GM12878 (cell line): ENCODE measurements at regions not wholly inside any gene's neighbourhood (a gene's known extent, or its start where the extent isn't known, plus 50 kb on each side); places are given as distances from the start of the nearest gene placed in this dataset.

ENCODE experiments used
- ATAC-seq: fragments of 200-7000 bp; cut with Tn5 transposase; 3 replicates; pipeline ENCODE4 v1.9.1; 2020; ENCODE audit warnings: mild to moderate bottlenecking, moderate library complexity
- BruUV-seq: library from RNA; stranded (reverse); fragments of 400-500 nt; replicated peaks from 2 replicates; lab custom pipeline; 2021; lab: Mats Ljungman, UMichigan
- CTCF ChIA-PET: fragments of 300-600 bp; sonication (Branson Sonifier 250); formaldehyde crosslinking; extraction: SDS; loops from one replicate; lab custom pipeline; 2021; ENCODE audit warnings: inconsistent platforms; lab: Yijun Ruan, JAX
- POLR2A ChIA-PET: fragments of 350-600 bp; formaldehyde crosslinking; extraction: SDS; loops from one replicate; lab custom pipeline; 2021; ENCODE audit warnings: inconsistent platforms; lab: Charles Lee
- RAD21 ChIA-PET: fragments of 300-600 bp; sonication (Branson Sonifier 250); formaldehyde crosslinking; loops from one replicate; lab custom pipeline; 2023; ENCODE audit warnings: antibody characterized with exemption; ENCODE audit not compliant: unreplicated experiment; lab: Charles Lee
- SMC1A ChIA-PET: fragments of 300-600 bp; sonication (Branson Sonifier 250); formaldehyde crosslinking; loops from one replicate; lab custom pipeline; 2023; ENCODE audit not compliant: unreplicated experiment, uncharacterized antibody; lab: Charles Lee
- DNase-seq: peaks from one replicate; pipeline ENCODE4 v3.0.0-alpha.2; 2011; ENCODE audit warnings: low read depth, low spot score
- FAIRE-seq: peaks from 3 replicates; lab custom pipeline; 2011; peaks lifted over from hg19 to GRCh38; lab: Jason Lieb, UNC
- H2AFZ ChIP-seq: 2 replicates; pipeline ENCODE4 v1.6.0; 2011; ENCODE audit warnings: low read depth, low read length, control low read depth; ENCODE audit not compliant: control insufficient read depth
- H3K27ac ChIP-seq: 2 replicates; pipeline ENCODE4 v1.5.1; 2011; ENCODE audit warnings: control low read depth; ENCODE audit not compliant: control insufficient read depth, insufficient read depth
- H3K27me3 ChIP-seq, 2 experiments: replicated peaks in 1 of 2; 2 replicates each; pipeline versions ENCODE4 v1.6.0 to v1.6.1; 2011; ENCODE audit warnings: low read length in 1 of 2; ENCODE audit not compliant: control insufficient read depth in 2 of 2, insufficient read depth in 2 of 2
- H3K36me3 ChIP-seq, 2 experiments: 2 replicates each; pipeline ENCODE4 v1.5.1; 2011; ENCODE audit warnings: low read length in 1 of 2; ENCODE audit not compliant: control insufficient read depth in 2 of 2, insufficient read depth in 2 of 2
- H3K4me1 ChIP-seq: 2 replicates; pipeline ENCODE4 v1.6.1; 2011; ENCODE audit warnings: mild to moderate bottlenecking, low read length, moderate library complexity, mixed read lengths; ENCODE audit not compliant: control insufficient read depth, insufficient read depth
- H3K4me2 ChIP-seq: 2 replicates; pipeline ENCODE4 v1.6.0; 2011; ENCODE audit warnings: control low read depth; ENCODE audit not compliant: control insufficient read depth, insufficient read depth
- H3K4me3 ChIP-seq: fragments of 200-600 bp; sonication (generic); 2 replicates; pipeline ENCODE4 v1.5.1; 2016
- H3K79me2 ChIP-seq: 2 replicates; pipeline ENCODE4 v1.6.0; 2011; ENCODE audit warnings: low read length; ENCODE audit not compliant: control insufficient read depth, insufficient read depth
- H3K9ac ChIP-seq: 2 replicates; pipeline ENCODE4 v1.8.0; 2011; ENCODE audit warnings: low read length, control low read depth, mixed read lengths; ENCODE audit not compliant: control insufficient read depth, insufficient read depth
- H3K9me3 ChIP-seq: replicated peaks from 3 replicates; pipeline ENCODE4 v1.5.1; 2011; ENCODE audit warnings: mild to moderate bottlenecking, low read length; ENCODE audit not compliant: control insufficient read depth, insufficient read depth
- H4K20me1 ChIP-seq: 2 replicates; pipeline ENCODE4 v1.6.0; 2011; ENCODE audit not compliant: control insufficient read depth, insufficient read depth
- ATF7 ChIP-seq: fragments of 450-650 bp; IDR thresholded peaks from 2 replicates; pipeline ENCODE4 v1.6.1; 2016; ENCODE audit warnings: low read depth, mild to moderate bottlenecking
- BMI1 ChIP-seq: fragments of 450-650 bp; IDR thresholded peaks from 2 replicates; pipeline ENCODE4 v1.6.1; 2016; ENCODE audit warnings: mild to moderate bottlenecking, moderate library complexity, borderline replicate concordance
- BRCA1 ChIP-seq: IDR thresholded peaks from 2 replicates; pipeline ENCODE4 v1.6.1; 2011; ENCODE audit warnings: low read depth, low read length, improper control_type of control experiment
- CHD1 ChIP-seq: IDR thresholded peaks from 2 replicates; pipeline ENCODE4 v1.6.1; 2012; ENCODE audit warnings: low read depth, low read length, improper control_type of control experiment
- EED ChIP-seq: sonication (generic); IDR thresholded peaks from 2 replicates; pipeline ENCODE4 v1.6.1; 2016; ENCODE audit warnings: antibody characterized with exemption, low read depth
- HCFC1 ChIP-seq: fragments of 150-350 bp; IDR thresholded peaks from 2 replicates; pipeline ENCODE4 v1.6.1; 2014; ENCODE audit warnings: low read length
- KAT2A ChIP-seq: conservative IDR thresholded peaks from 2 replicates; pipeline ENCODE4 v1.6.1; 2011; ENCODE audit warnings: low read depth, low read length; ENCODE audit not compliant: control insufficient read depth
- KLF5 ChIP-seq: fragments of 450-650 bp; IDR thresholded peaks from 2 replicates; pipeline ENCODE4 v1.6.1; 2014; ENCODE audit warnings: mild to moderate bottlenecking; ENCODE audit not compliant: partially characterized antibody
- MEF2A ChIP-seq: IDR thresholded peaks from 2 replicates; pipeline ENCODE4 v1.6.1; 2011; ENCODE audit warnings: low read depth, mild to moderate bottlenecking, low read length, moderate library complexity; ENCODE audit not compliant: insufficient read depth
- MEF2B ChIP-seq: fragments of 450-650 bp; IDR thresholded peaks from 2 replicates; pipeline ENCODE4 v1.6.1; 2018; ENCODE audit warnings: mild to moderate bottlenecking, moderate library complexity; ENCODE audit not compliant: partially characterized antibody, poor library complexity, severe bottlenecking
- MTA2 ChIP-seq: fragments of 450-650 bp; IDR thresholded peaks from 2 replicates; pipeline ENCODE4 v1.6.1; 2016; ENCODE audit warnings: low read depth, mild to moderate bottlenecking, moderate library complexity
- NBN ChIP-seq: fragments of 450-650 bp; IDR thresholded peaks from 2 replicates; pipeline ENCODE4 v1.6.1; 2016
- NRF1 ChIP-seq: conservative IDR thresholded peaks from 2 replicates; pipeline ENCODE4 v1.6.1; 2011; ENCODE audit warnings: mild to moderate bottlenecking, low read depth, low read length, improper control_type of control experiment
- PML ChIP-seq: IDR thresholded peaks from 2 replicates; pipeline ENCODE4 v1.6.1; 2012; ENCODE audit warnings: low read length, inconsistent platforms
- SMAD5 ChIP-seq: IDR thresholded peaks from 2 replicates; pipeline ENCODE4 v1.6.1; 2016; ENCODE audit warnings: antibody characterized with exemption, low read depth
- SMARCA5 ChIP-seq: fragments of 450-650 bp; IDR thresholded peaks from 2 replicates; pipeline ENCODE4 v1.6.1; 2017; ENCODE audit warnings: mild to moderate bottlenecking
- SPI1 ChIP-seq: IDR thresholded peaks from 2 replicates; pipeline ENCODE4 v1.6.1; 2011; ENCODE audit warnings: low read depth, mild to moderate bottlenecking, low read length, moderate library complexity, borderline replicate concordance; ENCODE audit not compliant: insufficient read depth
- SREBF1 ChIP-seq: IDR thresholded peaks from 2 replicates; pipeline ENCODE4 v1.6.1; 2012; ENCODE audit warnings: mild to moderate bottlenecking, low read length
- SUZ12 ChIP-seq: fragments of 200-600 bp; sonication (generic); IDR thresholded peaks from one replicate; pipeline ENCODE4 v1.6.1; 2018; ENCODE audit warnings: antibody characterized with exemption, mild to moderate bottlenecking; ENCODE audit not compliant: unreplicated experiment
- TCF3 ChIP-seq: IDR thresholded peaks from 2 replicates; pipeline ENCODE4 v1.6.1; 2012; ENCODE audit warnings: low read depth, mild to moderate bottlenecking, low read length, borderline replicate concordance; ENCODE audit not compliant: insufficient read depth
- YY1 ChIP-seq: IDR thresholded peaks from 2 replicates; pipeline ENCODE4 v1.6.1; 2011; ENCODE audit warnings: low read depth, mild to moderate bottlenecking, low read length
- ZNF274 ChIP-seq: IDR thresholded peaks from one replicate; pipeline ENCODE4 v1.8.0; 2011; ENCODE audit not compliant: insufficient read length, insufficient read depth
- WGBS: methylation state at CpG from one replicate; pipeline ENCODE4 v1.1.6; 2016; ENCODE audit warnings: low lambda C conversion rate; ENCODE audit not compliant: insufficient replicate concordance, insufficient coverage; ENCODE audit errors: missing lambda C conversion rate; 5-methylcytosine and 5-hydroxymethylcytosine counted together
- in situ Hi-C: fragments of 300-500 bp; cut with MboI; formaldehyde crosslinking; loops from 9 replicates; pipeline ENCODE4 v1.14.3; 2018; ENCODE audit warnings: mixed read lengths
- intact Hi-C: fragments of 100-400 bp; cut with micrococcal nuclease; formaldehyde crosslinking; loops from one replicate; pipeline ENCODE4 v1.14.2; 2022; ENCODE audit not compliant: unreplicated experiment
- TF ChIP-seq, protein P1 (sequence below): fragments of 450-650 bp; conservative IDR thresholded peaks from 2 replicates; pipeline ENCODE4 v1.6.1; 2017; ENCODE audit warnings: mild to moderate bottlenecking, moderate library complexity
- TF ChIP-seq, protein P2 (sequence below): fragments of 450-650 bp; formaldehyde crosslinking; IDR thresholded peaks from 2 replicates; pipeline ENCODE4 v1.5.0; 2022; ENCODE audit warnings: mild to moderate bottlenecking, missing genetic modification characterization

DNA sequence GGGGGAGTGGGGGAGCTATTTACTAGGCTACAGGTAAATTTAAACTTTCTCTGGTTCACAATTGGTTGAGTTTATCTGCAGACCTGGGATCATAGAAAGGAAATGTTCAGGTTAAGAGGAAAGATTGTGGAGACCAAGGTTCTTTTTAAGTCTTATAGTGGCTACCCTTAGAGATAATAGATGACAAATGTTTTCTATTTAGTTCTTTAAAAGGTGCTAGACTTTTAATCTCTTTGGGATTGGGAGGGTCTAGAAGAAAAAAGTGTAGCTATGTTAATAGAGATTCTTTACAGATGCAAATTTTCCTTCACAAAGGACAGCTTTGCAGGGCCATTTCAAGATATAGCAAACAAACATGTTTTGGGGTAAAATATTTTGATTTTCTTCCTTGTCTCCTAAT, 76.0 kb downstream of the TEX13C start (continued):
- TF ChIP-seq HCFC1: no peak
- no peak for TF ChIP-seq SMAD5
- no peak for TF ChIP-seq BMI1
- no peak for TF ChIP-seq YY1
- no peak for TF ChIP-seq PML
- no peak for TF ChIP-seq MEF2A
- no peak for TF ChIP-seq TCF3
- TF ChIP-seq KAT2A: no peak
- no peak for TF ChIP-seq KLF5
- no peak for TF ChIP-seq NBN
- no peak for TF ChIP-seq SPI1
- TF ChIP-seq, all 136 proteins: peak for 0

DNA sequence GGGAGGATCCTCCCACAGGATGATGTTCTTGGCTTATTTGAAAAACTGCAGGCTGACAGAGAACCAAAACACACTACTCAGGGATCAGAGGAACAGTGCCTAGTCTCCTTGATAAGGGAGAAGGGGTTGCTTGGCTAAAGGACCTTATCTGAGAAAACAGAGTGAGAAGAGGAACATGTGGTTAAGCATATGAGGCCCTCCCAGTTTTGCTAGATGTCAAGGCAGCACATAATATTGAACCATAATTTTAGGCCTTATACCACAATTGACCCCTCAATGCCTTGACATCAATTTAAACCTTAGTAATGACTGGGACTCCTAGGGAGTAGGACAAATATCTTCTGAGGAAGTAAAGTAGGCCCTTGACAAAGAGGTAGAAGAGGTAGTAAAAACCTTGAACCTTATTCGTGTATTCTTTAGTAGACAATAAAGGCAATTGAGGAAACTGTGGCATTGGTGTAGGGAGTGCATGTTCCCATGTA, 79.3 kb downstream of the TEX13C start:
- DNase-seq (no peak), FAIRE-seq (no peak), ATAC-seq (no peak)
- Histone ChIP-seq H3K4me3 (no peak overlapping the region), H3K9ac (no peak overlapping the region), H3K9me3 (no peaks in the 10 kb centered on the region), H3K79me2 (no peaks in the 10 kb centered on the region), H2AFZ (no peak overlapping the region), H4K20me1 (no peaks in the 10 kb centered on the region), H3K27ac (no peak overlapping the region), H3K4me2 (no peak overlapping the region), H3K4me1 (no peaks in the 10 kb centered on the region), H3K36me3 (no peaks in the 10 kb centered on the region), H3K27me3 (no peaks in the 10 kb centered on the region)
- WGBS: 5% methylated on average over 1 of the region's 1 CpG
- ChIA-PET RAD21 (no interaction called here), POLR2A (no interaction called here), CTCF (no interaction called here), SMC1A (no interaction called here)
- in situ Hi-C loops: no loop called here
- intact Hi-C loops: no loop called here
- no TSS peak for BruUV-seq
- no peak for TF ChIP-seq SUZ12
- TF ChIP-seq SREBF1: no peak
- no peak for TF ChIP-seq EED
- no peak for TF ChIP-seq ZNF274
- TF ChIP-seq, protein P1, sequence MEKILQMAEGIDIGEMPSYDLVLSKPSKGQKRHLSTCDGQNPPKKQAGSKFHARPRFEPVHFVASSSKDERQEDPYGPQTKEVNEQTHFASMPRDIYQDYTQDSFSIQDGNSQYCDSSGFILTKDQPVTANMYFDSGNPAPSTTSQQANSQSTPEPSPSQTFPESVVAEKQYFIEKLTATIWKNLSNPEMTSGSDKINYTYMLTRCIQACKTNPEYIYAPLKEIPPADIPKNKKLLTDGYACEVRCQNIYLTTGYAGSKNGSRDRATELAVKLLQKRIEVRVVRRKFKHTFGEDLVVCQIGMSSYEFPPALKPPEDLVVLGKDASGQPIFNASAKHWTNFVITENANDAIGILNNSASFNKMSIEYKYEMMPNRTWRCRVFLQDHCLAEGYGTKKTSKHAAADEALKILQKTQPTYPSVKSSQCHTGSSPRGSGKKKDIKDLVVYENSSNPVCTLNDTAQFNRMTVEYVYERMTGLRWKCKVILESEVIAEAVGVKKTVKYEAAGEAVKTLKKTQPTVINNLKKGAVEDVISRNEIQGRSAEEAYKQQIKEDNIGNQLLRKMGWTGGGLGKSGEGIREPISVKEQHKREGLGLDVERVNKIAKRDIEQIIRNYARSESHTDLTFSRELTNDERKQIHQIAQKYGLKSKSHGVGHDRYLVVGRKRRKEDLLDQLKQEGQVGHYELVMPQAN: no peak
- no peak for TF ChIP-seq SMARCA5
- no peak for TF ChIP-seq MTA2
- no peak for TF ChIP-seq ATF7
- TF ChIP-seq NRF1: no peak
- no peak for TF ChIP-seq CHD1
- TF ChIP-seq MEF2B: no peak
- TF ChIP-seq, protein P2, sequence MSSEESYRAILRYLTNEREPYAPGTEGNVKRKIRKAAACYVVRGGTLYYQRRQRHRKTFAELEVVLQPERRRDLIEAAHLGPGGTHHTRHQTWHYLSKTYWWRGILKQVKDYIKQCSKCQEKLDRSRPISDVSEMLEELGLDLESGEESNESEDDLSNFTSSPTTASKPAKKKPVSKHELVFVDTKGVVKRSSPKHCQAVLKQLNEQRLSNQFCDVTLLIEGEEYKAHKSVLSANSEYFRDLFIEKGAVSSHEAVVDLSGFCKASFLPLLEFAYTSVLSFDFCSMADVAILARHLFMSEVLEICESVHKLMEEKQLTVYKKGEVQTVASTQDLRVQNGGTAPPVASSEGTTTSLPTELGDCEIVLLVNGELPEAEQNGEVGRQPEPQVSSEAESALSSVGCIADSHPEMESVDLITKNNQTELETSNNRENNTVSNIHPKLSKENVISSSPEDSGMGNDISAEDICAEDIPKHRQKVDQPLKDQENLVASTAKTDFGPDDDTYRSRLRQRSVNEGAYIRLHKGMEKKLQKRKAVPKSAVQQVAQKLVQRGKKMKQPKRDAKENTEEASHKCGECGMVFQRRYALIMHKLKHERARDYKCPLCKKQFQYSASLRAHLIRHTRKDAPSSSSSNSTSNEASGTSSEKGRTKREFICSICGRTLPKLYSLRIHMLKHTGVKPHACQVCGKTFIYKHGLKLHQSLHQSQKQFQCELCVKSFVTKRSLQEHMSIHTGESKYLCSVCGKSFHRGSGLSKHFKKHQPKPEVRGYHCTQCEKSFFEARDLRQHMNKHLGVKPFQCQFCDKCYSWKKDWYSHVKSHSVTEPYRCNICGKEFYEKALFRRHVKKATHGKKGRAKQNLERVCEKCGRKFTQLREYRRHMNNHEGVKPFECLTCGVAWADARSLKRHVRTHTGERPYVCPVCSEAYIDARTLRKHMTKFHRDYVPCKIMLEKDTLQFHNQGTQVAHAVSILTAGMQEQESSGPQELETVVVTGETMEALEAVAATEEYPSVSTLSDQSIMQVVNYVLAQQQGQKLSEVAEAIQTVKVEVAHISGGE (CRISPR knock-in tag): no peak
- TF ChIP-seq BRCA1: no peak
